OCI-LY7 (cell line): ENCODE measurements at regions not wholly inside any gene's neighbourhood (a gene's known extent, or its start where the extent isn't known, plus 50 kb on each side); places are given as distances from the start of the nearest gene placed in this dataset.

Experiments used
- EZH2phosphoT487 ChIP-seq: fragments of 200-600 bp; sonication (generic); IDR thresholded peaks from 2 replicates; pipeline ENCODE4 v1.6.1; 2018; ENCODE audit warnings: low read depth, borderline replicate concordance, mild to moderate bottlenecking, mixed run types, antibody characterized with exemption, low read length, moderate library complexity, mixed read lengths
- TF ChIP-seq, protein P1 (sequence below): fragments of 200-600 bp; sonication (generic); conservative IDR thresholded peaks from 2 replicates; pipeline ENCODE4 v1.5.1; 2014; ENCODE audit warnings: mild to moderate bottlenecking, antibody characterized with exemption, low read length, moderate library complexity, mixed read lengths

DNA sequence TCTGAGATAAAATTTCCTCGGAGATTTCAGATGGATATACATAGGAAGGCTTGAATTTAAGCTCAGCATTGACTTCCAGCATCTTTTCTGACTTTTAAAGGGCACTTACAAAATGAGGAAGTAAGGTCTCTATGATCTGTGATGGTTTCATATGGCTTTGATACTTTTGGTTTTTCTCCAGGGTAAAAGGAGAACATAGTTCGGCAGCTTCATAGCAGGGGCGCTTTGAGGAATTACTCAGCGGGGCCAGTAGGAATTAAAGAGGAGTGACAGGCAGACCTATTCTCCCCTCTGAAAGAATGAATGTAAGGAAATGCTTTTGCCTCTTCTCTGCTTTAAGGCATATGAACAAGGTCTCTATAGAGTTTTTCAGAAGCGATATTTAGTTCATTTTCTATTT lies 80.0 kb upstream of the PCDH15 start:
- TF ChIP-seq, protein P1, sequence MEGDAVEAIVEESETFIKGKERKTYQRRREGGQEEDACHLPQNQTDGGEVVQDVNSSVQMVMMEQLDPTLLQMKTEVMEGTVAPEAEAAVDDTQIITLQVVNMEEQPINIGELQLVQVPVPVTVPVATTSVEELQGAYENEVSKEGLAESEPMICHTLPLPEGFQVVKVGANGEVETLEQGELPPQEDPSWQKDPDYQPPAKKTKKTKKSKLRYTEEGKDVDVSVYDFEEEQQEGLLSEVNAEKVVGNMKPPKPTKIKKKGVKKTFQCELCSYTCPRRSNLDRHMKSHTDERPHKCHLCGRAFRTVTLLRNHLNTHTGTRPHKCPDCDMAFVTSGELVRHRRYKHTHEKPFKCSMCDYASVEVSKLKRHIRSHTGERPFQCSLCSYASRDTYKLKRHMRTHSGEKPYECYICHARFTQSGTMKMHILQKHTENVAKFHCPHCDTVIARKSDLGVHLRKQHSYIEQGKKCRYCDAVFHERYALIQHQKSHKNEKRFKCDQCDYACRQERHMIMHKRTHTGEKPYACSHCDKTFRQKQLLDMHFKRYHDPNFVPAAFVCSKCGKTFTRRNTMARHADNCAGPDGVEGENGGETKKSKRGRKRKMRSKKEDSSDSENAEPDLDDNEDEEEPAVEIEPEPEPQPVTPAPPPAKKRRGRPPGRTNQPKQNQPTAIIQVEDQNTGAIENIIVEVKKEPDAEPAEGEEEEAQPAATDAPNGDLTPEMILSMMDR, result no peak
- TF ChIP-seq EZH2phosphoT487, result no peak
